HG03097 (cell line): ENCODE measurements at regions not wholly inside any gene's neighbourhood (a gene's known extent, or its start where the extent isn't known, plus 50 kb on each side); places are given as distances from the start of the nearest gene placed in this dataset.
"Not testable (repeated sequence)": the region's sequence is repeated elsewhere in the genome, so short reads cannot be mapped to it uniquely, and the experiment has no call there.

ENCODE experiments used
- ATAC-seq: cut with Tn5 transposase; IDR thresholded peaks from one replicate; pipeline ENCODE4 v1.9.1; 2021; ENCODE audit not compliant: unreplicated experiment, low FRiP score

GRCh38 chr5:106660681-106661080 lies 1010.1 kb downstream of the EFNA5 start:
- ATAC-seq, result no peak

GRCh38 chr5:106658150-106658549 lies 1012.6 kb downstream of the EFNA5 start:
- ATAC-seq, result no peak

GRCh38 chr5:106656821-106657220 lies 1013.9 kb downstream of the EFNA5 start:
- no peak for ATAC-seq

DNA sequence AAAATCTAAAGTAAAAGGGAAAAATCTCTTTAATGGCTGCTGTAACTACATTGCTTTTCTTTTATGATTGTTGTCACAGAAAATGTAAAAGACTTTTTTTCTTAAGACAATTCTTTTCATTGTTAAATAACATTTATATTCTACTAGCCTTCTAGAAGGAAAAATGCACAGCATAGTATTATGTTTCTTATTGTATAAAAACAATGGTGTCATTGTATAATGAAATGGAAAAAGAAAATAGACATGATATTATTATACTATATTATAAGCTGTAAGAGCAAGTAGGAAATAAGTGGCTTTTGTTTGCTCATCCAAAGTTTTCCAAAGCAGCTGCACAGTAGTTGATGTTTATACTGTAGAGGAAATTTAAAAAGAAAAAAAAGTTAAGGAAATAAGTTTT lies 1021.7 kb downstream of the EFNA5 start:
- no peak for ATAC-seq

DNA sequence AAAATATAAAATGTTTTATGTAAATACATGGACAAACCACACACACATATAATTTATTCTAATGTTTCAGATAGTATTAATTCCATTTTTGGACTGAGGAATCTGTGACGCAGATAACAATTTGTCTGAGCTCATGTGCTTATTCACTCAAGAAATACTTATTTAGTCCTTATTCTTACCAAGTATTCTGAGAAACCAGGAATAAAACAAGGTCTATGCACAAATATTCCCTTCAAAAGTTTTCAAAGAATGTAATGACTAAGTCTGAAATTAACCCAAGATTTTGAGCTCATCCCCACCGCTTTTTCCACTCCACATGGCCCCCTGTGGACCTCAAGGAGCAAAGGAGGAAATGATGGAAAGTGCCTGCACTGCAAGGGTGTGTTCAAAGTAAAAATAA lies 1022.3 kb downstream of the EFNA5 start:
- ATAC-seq, result no peak

GRCh38 chr5:106646106-106646505 lies 1024.6 kb downstream of the EFNA5 start:
- ATAC-seq, result no peak

DNA sequence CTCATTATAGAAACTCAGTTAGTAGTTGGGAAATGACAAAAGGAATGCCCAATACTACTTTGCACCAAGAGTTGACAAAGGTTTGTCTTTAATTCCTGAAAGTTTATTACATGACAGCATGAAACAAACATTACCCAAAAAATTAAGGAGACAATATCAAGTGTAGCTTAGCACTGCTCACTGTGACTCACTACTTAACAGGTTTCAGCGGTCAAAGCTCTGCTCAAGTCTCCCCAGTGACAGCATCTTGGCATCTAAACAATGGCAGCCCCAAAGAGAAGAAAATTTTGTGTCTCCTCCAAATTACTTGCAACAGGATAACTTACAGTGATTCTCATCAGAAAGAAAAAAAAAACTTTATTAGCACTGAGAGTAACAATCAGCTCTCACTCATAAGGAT lies 1030.2 kb downstream of the EFNA5 start:
- no peak for ATAC-seq

GRCh38 chr5:106639488-106639887 lies 1031.2 kb downstream of the EFNA5 start:
- ATAC-seq, result no peak

DNA sequence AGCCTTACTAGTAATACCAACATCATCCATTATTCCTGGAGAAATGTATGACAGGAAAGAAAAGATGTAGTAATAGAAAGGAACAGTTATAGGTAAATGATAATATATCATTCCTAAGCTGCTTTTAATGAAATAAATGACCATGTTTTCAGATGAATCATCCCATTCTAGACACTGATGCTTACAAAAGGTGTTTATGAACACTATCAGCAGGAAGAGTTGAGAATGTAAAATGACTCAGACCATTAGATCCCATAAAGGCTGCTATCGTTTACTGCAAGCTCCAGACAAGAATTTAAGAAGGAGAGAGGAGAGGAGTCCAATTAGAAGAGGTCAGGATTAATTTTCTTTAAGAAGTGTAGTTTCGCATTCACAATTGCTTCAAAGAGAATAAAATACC lies 1033.5 kb downstream of the EFNA5 start:
- ATAC-seq, result no peak

DNA sequence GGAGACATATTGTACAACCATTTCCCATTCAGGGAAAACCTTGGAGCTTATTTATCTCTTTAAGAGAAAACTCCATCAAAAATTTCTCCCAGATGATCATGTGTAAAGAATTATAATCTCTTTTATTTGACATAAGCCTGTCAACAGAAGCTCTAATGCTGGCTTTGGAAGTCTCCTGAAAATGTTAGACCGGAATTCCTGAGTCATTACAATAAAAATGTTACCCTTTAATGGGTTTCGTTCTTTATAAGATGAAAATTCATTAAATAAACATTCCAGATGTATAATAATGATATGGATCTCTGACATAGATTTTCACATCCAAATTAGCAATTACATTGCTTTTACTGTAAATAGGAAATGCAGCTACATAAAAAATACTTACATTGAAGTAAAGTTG lies 1036.4 kb downstream of the EFNA5 start:
- ATAC-seq, result no peak

DNA sequence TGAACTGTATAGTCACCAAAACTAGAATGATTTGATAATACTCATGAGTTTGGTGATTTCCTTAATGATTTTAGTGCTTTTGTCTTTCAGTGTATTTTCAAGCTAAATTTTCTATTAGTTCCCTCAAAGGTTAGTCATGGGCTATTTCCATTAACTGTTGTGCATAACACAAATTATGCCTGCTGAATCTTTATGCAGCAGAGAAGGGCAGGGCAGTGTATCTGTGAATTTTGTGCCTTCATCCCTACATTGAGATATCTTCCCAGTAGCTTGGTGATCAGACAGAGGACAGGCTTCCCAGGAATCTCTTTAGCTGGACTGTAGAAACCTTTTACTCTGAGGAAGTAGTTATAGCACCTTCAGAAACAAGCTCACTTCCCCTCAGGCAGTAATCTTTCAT lies 1036.9 kb downstream of the EFNA5 start:
- ATAC-seq, result no peak

DNA sequence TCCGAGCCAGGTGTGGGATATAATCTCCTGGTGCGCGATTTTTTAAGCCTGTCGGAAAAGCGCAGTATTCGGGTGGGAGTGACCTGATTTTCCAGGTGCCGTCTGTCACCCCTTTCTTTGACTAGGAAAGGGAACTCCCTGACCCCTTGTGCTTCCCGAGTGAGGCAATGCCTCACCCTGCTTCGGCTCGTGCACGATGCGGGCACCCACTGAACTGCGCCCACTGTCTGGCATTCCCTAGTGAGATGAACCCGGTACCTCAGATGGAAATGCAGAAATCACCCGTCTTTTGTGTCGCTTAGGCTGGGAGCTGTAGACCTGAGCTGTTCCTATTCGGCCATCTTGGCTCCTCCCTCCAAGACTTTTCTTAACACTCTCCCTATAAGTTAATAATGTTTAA lies 1042.3 kb downstream of the EFNA5 start:
- ATAC-seq, result not testable (repeated sequence)

DNA sequence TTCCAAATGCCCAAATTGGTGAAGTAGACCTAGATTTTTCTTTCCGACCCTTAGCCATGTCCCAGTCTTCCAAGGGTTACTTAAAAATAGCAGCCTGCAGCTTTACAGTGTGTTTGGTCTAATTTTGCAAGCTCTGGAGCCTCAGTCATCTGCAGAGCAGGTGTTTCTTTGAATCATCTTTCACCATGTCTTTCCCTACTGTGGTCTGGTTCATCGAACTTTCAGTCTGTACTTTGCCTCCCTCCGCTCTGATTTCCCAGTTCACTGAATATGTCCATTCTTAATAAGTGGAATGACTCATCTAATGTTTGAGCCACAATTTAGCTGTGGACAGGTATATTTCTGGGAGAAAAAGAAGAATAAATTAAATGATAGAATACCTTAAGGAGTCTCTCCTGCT lies 1060.7 kb downstream of the EFNA5 start:
- ATAC-seq, result no peak

- no peak for ATAC-seq
Measured at GRCh38 chr5:106601620-106602019, 1069.1 kb downstream of the EFNA5 start.

DNA sequence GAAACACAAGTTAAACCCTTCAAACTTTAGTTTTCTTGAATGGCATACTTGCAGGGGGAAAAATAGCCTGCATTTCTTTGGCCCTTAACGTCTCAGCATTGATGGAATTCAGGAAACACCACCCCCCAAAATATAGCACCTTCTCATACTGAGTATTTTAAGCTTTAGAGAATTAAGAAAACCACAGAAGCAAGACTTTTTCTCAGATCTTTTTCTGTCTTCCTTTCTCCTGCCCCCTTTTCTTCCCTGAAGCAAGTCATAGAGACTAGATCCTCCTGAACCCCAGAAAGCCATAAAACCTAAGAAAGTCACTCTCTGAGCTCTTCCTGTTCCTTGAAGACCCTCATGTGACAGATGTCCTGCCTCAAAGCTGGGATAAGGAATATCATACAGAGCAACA lies 1069.9 kb downstream of the EFNA5 start:
- ATAC-seq, result no peak

- ATAC-seq, result no peak
Measured at GRCh38 chr5:106595864-106596263, 1074.9 kb downstream of the EFNA5 start.

- no peak for ATAC-seq
Measured at GRCh38 chr5:106584268-106584667, 1086.5 kb downstream of the EFNA5 start.

DNA sequence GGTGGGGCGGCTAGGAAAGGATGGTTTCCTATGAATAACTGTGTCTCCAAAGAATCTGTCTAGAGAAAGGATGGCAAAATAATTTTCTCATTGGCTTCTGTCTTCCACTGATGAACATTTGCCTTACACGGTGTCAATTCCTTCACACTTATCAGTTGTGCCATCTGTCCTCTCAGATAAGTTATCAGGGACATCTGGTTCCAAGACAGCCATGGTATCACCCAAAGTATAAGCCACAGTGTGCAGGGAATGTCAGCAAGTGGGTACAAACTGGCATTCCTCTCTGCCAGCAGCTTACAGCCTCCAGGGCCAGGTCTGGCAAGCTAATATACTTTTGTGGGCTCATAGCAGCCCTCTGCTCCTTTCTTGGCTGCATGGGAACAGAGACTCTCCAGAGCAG lies 1092.0 kb downstream of the EFNA5 start:
- no peak for ATAC-seq

DNA sequence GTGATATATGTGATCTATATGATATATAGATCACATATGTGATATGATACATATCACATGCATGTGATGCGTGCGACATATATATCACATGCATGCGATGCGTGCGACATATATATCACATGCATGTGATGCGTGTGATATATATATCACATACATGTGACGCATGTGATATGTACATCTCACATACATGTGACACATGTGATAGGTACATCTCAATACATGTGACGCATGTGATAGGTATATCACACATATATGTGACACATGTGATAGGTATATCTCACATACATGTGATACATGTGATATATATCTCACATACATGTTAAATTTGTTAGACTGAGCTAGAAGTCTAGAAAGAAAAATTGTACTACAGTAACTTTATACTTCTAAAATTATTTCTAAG lies 1095.9 kb downstream of the EFNA5 start:
- ATAC-seq, result no peak

GRCh38 chr5:106566031-106566430 lies 1104.7 kb downstream of the EFNA5 start:
- no peak for ATAC-seq

DNA sequence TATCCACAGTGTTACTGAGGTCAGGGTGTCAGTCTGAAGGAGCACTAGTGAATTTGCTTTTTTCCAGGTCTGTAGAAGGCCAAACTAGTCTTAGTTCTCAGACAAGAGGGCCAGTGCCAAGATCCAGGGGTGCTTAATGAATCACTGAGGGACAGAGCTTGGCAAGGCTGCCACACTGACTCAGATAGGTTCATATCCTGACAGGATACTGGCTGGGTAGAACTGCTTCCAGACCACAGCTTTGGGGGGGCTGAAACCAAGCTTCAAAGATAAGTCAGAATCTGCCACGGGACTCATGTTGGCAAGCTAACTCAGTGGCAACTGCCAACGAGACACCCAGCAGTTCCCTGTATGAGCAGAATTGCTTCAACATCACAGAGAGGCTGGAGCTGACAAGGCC lies 1125.4 kb downstream of the EFNA5 start:
- ATAC-seq, result no peak

GRCh38 chr5:106543330-106543729 lies 1127.4 kb downstream of the EFNA5 start:
- no peak for ATAC-seq

- no peak for ATAC-seq
Measured at GRCh38 chr5:106530150-106530549, 1140.6 kb downstream of the EFNA5 start.

GRCh38 chr5:106525438-106525837 lies 1145.3 kb downstream of the EFNA5 start:
- ATAC-seq, result no peak
